Germinal center (tissue), 1 donor: ENCODE measurements at regions not wholly inside any gene's neighbourhood (a gene's known extent, or its start where the extent isn't known, plus 50 kb on each side); places are given as distances from the start of the nearest gene placed in this dataset.

Experiments
- DNase-seq: peaks from one replicate; pipeline ENCODE4 v3.0.0; 2012; ENCODE audit warnings: mixed read lengths, low spot score

DNA sequence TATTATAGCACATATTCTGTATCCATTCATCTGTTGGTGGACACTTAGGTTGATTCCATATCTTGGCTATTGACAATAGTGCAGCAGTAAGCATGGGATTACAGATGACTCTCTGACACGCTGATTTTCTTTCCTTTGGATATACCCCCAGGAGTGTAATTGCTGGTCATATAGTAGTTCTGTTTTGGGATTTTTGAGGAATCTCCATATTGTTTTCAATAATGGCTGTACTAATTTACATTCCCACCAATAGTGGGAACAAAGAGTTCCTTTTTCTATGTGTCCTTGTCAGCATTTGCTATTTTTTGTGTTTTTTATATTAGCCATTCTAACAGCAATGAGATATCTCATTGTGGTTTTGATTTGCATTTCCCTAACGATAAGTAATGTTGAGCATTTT lies 309.0 kb upstream of the JARID2 start:
- no peak for DNase-seq

DNA sequence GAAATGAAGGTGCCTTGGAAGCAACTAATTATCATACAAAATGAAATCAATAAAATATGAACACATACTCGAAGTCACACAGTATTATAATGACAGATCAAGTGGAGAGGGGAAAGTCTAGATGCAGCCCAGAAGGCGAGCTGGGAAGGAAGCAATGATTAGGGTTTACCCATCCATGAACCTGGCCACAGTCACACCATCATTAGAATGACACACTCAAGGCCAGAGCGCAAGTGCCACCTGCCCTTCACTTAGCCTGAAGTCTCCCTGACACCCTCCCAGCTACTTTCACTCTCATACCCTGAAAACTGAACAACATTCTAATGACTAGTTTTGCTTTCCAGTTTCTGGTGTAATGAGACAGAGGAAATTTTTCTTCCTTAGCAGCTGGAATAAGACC lies 302.8 kb upstream of the JARID2 start:
- no peak for DNase-seq

DNA sequence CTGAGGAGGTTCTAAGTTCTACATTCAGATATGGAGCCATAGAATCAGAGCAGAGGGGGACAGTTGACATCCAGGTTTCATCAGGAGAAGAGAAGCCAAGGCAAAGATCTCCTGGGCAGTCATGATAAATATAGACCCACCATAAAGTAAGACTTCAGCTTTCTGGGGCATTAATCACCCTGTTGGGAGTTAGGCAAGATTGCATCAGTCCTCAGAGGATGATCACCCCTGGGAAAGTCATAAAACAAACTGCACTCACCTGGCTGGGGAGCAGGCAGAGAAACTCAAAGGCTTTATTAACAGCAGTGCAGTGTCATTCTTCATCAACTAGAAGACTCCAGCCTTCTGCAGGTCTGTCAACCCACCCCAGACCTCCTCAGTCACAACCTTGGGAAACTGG lies 301.3 kb upstream of the JARID2 start:
- no peak for DNase-seq

DNA sequence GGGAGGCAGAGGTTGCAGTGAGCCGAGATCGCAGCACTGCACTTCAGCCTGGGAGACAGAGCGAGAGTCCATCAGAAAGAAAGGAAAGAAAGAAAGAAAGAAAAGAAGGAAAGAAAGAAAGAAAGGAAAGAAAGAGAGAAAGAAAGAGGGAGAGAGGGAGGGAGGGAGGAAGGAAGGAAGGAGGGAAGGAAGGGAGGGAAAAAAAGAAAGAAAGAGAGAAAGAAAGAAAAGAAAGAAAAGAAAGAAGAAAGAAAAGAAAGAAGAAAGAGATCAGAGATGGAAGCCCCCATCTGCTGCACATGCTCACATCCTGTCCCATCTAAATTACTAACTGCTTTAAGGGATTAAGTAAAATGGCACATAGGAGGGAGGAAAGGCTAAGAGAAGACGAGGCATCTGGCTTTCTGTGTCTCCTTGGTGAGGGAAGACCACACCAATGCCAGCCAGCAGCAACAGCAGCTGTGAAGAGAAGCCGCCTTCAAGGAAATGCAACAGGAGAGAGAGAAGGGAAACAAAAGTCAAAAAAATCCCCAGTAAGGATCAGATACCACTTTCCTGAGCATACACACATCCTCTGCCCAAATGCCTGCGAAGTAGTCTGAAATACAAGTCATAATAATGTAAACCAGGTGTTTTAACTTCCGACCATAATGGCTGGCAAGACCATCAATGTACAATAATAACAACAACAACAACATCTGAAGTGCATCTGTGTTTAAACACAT lies 300.2 kb upstream of the JARID2 start:
- no peak for DNase-seq

DNA sequence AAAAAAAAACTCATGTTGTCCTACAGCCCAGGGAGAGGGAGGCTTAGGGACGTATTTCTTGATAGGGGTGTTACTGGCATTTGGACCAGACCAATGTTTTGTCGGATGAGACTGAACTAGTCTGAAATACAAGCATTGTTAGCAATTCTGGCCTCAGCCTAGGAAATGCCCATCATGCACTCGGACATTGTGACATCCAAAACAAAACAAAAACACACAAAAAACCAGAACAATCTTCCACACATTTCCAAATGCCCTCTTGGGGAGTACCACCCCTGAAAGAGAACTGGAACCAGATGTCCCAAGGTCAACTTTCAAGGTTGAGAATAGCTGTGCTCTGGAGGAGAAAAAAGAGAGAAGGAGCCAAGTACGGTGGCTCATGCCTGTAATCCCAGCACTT lies 299.1 kb upstream of the JARID2 start:
- no peak for DNase-seq

DNA sequence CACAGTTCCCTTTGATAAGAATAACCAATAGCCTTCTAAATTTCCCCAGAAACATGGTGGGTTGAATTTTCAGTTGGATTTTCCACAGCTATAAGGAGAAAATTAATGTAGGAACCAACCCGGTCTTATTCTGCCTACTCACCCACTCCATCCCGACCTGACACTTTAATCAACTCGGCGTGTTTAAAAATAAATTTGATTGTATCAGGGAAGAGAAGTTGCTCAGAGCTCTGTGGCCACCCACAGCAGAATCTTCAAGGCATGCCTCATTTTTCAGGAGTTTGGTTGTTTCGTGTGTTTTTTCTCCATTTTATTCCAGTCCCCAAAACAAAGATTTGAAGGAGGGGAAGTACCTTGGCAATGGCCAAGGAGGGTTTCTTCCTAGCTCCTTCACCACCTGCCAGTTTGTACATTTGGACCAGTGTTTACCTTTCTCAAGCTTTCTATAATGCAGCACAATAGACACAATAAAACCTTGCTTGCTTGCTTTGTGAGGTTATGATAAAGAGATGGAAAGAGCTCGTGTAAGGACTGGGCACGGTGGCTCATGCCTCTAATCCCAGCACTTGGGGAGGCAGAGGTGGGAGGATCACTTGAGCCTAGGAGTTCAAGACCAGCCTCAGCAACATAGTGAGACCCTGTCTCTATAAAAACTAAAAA lies 297.2 kb upstream of the JARID2 start:
- no peak for DNase-seq

DNA sequence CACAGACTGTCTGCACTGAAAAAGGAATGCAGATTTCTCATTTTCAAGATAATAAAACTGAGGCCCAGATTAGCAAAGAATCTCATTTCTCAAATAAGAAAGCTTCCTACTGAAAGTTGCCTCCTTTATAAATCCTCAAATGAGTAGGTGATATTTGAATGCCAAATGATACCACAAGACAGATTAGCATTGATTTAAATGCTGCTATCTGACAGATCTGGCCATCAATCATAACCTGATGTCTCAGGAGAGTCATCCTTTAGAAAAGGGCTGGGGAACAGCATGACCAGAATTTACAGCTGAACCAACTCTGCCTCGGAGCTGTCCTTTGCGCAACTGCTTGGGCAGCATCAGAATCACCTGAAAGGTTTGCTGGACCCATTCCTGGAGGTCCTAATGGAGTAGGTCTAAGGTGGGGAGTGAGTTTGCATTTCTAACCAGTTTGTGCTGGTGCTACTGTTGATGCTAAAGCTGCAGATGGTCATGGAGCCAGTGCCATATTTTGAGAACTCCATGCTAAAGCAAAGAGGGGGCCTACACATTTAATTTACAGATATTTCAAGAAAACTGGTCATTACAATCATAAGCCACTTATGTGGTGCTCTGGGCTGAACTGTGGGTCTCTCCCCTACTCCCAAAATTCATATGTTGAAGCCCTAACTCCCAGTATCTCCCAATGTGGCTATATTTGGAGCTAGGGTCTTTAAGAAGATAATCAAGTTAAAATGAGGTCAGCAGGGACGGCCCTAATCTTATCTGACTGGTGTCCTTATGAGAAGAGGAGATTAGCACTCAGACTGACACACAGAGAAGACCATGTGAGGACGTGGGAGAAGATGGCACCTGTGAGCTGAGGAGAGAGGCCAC lies 295.5 kb upstream of the JARID2 start:
- no peak for DNase-seq

DNA sequence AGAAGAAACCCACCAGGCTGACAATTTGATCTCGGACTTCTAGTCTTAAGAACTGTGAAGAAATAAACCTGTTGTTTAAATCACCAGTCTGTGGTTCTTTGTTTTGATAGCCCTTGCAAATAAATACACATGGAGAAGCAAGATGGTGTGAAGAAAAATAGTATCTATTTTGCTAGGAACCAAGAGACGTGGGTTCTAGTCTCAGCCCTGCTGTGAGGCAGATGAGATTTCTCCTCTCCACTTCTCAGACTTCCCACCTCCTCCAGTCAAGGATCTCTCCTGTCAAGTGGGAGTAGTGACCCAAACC lies 294.9 kb upstream of the JARID2 start:
- no peak for DNase-seq

DNA sequence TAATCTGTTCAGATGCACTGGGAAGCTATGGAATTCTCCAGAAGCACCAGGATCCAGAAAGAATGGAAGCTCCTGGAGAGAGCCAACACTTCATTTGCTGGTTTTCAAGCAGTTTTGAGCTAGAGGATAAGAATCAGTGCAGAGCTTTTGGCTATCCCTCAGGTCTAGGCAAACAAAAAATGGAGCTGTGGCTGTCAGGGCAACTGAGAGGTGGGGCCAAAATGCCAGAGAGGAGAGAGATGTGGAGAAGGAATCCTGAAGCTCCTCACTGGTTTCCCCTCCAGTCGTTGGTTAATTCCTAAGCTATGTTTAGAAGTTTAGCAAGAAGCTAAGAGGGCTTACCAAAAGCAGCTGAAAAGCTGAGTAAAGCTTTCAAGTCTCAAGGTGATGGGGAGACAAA lies 294.2 kb upstream of the JARID2 start:
- DNase-seq, result no peak

DNA sequence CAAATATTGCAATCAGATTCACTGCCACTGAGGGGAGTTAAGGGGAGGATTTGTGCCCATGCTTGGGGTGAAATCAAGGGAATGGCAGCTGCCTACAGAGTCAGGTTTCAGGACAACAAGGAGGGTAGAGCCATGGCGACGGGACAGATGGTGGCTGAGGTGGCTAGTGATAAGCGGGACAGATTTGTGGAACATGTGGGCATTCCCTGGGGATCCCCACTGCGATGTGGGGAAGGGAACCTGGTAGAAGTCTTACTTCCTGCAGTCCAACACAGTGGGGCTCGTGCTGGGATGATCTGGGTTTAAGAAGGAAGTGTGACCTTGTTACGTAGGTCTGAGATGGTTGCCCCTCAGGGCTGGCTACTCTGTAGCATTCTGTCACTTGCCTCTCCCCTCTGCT lies 292.0 kb upstream of the JARID2 start:
- no peak for DNase-seq

DNA sequence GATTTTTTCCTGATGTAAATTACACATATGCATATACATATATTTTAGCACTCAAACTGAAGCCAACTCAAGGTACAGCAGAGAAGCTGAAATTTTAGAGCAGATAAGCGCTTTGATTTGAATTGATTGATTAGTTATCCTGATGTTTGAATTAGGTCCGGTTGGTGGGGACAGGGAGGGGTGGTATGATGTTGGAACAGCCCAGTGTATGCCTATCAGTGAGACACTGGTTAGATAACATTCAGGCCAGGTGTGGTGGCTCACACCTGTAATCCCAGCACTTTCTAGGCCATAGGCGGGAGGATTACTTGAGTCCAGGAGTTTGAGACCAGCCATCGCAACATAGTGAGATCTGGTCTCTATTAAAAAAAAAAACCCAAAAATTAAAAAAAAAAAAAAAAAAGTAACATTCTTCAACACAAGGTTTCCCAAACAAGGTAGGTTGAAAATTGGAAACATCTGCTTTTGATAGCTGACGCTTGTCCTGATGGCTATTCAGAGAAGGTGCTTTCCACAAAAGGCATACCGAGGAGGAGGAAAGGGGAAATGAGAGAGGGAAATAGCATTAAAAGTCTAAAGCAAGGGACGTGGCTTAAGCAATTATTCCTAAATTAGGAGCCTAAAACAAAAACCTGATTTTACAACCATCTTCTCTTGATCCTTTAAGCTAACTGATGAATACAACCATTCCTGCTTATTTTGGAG lies 288.4 kb upstream of the JARID2 start:
- no peak for DNase-seq

DNA sequence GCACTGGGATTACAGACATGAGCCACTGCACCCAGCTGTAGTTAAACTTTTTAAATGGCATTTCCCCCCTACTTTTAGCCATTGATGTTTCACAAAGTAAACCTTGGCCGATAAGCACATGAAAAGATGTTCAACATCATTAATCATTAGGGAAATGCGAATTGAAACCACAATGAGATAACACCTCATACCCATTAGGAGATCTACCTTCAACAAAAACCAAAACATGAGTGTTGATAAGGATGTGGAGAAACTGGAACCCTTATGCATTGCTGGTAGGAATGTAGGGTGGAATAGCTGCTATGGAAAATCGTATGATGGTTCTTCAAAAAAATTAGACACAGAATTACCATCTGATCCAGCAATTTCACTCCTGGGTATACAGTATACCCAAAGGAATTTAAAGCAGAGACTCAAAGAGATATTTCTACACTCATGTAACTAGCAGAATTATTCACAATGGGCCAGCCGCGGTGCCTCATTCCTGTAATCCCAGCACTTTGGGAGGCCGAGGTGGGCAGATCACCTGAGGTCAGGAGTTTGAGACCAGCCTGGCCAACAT lies 286.5 kb upstream of the JARID2 start:
- DNase-seq, result no peak

DNA sequence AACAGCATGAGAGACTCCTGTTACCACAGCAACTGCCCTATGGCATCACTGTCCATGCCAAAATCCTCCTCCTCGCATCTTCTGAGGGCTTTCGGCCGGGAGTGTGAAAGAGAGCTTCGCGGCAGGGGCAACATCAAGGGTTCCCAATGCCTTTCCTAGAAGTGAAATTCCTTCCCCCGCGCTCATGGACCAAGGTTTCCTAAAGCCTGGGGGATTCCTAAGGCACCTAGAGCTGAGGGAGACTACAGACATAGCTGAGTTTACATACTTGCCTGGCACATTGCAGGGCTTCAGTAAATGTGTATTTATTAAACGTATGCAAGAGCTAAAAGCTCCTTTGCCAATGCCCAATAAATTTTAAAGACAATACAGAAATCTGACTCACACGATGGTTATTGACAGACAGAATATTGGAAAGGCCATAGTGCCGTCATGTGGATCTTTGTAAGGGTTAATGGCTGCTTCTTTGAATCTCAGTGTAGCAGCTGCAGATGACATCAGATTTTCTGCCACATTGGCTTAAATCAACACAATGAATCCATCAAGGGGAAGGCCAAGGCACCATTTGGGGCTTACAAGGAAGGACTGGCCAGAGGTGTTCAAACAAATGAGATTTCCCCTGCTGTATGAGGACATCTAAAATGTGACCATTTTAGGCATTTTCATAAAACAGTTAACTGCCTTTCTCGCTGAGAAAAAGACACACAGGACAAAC lies 281.2 kb upstream of the JARID2 start:
- no peak for DNase-seq

DNA sequence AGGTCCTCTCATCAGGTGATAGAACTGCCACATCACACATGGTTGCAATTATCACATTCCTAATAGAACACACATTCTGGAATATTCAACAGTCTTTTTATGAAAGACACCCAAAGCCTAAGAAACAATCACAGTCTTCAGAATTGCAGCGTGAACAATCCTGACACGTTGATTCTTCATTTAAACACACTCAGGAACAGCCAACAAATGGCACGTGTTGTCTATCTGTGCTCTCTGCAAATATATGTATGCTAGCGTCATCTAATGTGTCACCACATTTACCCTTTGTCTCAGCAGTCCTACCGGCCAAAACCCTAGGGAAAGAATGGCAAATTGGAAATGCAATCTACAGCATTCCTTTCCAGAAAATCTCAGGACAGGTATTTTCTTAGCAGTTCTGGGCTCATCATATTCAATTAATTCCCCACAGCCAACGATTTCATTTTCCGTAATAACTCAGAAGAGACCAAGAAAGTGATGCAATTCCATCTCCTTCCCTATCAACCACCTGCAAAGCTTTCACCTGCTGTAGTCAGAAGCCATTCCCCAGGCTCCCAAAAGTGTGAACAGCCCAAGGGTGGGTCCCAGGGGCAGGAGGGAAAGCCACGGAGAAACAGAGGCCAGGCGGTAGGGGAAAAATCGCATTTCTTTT lies 280.3 kb upstream of the JARID2 start:
- no peak for DNase-seq

DNA sequence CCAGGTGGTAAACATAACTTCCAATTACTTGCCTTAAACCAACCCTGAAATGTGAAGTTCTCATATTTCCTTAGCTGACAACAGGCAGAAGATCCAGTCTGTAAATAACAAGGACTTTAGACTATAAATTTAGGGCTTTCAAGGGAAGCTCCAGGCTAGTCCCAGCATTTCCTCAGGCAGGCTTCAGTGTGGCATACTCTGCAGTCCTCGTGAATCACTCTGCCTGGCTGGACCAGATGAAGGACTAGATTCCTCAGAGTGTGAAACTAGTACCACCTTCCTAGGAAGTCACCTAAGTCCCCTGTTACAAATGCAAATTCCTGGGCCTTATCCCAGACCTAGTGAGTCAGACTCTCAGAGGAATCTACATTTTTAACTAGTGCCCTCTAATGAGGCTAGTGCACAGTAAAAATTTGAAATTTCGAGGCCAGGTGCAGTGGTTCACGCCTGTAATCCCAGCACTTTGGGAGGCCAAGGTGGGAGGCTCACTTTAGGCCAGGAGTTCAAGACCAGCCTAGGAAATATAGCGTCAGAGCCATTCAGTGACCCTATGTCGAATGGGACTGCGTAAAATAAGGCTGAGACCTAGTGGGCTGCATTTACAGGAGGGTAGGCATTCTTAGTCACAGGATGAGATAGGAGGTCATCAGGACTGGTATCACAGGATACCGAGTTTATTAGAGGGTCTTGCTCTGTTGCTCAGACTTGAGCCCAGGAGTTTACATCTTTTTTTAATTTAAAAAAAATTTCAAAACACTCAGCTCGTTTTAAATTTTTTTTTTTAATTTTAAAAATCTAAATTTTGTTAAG lies 279.6 kb upstream of the JARID2 start:
- no peak for DNase-seq

DNA sequence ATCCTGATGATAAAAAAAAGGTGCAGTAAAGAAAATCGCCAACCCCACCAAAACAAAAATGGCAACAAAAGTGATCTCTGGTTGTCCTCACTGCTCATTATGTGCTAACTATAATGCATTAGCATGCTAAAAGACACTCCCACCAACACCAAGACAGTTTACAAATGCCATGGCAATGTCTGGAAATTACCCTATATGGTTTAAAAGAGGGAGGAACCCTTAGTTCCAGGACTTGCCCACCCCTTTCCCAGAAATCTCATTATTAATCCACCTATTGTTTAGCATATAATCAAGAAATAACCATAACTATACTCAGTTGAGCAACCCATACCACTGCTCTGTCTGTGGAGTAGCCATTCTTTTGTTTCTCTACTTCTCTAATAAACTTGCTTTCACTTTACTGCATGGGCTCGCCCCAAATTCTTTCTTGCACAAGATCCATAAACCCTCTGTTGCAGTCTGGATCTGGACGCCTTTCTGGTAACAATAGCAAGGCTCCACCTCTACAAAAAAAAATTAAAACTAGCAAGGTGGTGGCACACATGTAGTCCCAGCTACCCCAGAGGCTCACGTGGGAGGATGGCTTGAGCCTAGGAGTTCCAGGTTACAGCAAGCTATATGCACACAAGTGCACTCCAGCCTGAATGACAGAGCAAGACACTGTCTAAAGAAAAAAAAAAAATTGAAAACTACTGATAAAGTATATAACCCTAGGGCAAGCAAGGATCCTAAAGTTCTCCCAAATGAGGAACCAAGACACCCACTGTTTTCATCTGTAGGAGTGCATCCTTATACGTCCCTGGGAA lies 278.8 kb upstream of the JARID2 start:
- no peak for DNase-seq

DNA sequence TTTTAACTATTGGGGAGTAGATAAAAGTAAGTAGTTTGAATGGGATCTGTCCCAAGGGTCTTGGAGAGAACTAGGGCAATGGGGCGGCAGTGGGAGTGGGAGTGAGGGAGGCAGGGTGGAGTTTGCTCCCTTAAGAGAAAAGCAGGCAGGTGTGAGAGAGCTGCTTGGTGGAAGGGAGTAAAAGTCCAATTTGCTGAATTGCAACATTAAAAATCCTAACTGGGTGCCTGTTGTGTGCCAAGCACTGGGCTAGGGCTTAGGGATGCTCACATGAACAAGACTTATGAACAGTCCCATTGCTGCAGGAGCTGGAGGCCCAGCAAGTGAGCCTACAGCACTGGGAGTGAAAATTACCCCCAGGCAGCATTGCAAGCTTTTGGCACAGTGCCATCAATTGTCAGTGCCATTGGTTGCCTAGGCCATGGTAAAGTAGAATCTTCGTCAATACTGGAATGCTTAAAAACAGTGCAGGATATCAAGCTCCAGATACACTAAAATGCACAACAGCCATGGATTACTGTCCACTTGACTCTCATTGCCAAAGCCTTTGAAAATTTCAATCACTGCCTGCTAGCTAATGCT lies 277.7 kb upstream of the JARID2 start:
- DNase-seq, result no peak

DNA sequence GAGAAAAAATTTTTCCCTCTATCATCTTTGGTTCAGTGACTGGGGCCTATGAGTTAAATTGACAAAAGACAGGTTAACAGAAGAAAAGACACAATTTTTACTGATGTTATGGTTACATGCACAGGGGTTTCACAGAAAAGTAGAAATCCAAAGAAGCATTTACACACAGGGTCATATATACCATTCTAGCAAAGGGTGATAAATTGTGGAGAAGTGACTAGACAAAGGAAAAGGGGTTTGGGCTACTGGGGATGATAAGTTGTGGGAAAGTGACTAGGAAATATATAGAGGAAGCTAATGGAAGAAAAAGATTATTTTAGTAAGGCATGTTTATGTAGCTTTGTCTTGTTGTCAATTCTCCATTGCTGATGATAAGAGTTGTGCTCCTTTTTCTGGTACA lies 276.7 kb upstream of the JARID2 start:
- no peak for DNase-seq
